Caco-2 (cell line): ENCODE measurements at regions not wholly inside any gene's neighbourhood (a gene's known extent, or its start where the extent isn't known, plus 50 kb on each side); places are given as distances from the start of the nearest gene placed in this dataset.
A peak's percentile ranks its signal among the peaks of the same experiment; 100 is the strongest.

Source experiments
- BruUV-seq: library from RNA; stranded (reverse); fragments of 400-500 nt; replicated peaks from 2 replicates; lab custom pipeline; 2021; lab: Mats Ljungman, UMichigan
- CTCF ChIA-PET: fragments of 300-600 bp; sonication (Branson Sonifier 250); formaldehyde crosslinking; loops from one replicate; lab custom pipeline; 2022; ENCODE audit warnings: antibody characterized with exemption; lab: Charles Lee
- POLR2A ChIA-PET: fragments of 300-600 bp; sonication (Branson Sonifier 250); formaldehyde crosslinking; loops from one replicate; lab custom pipeline; 2022; ENCODE audit warnings: antibody characterized with exemption; lab: Charles Lee
- DNase-seq, 2 experiments: peaks; one replicate each; pipeline versions ENCODE4 v3.0.0 to v3.0.0-alpha.2; 2020 to 2022
- H3K27me3 ChIP-seq: replicated peaks from 2 replicates; pipeline ENCODE4 v1.6.0; 2011; ENCODE audit warnings: low read length; ENCODE audit not compliant: control insufficient read depth, insufficient read depth
- H3K36me3 ChIP-seq: 2 replicates; pipeline ENCODE4 v1.5.1; 2011; ENCODE audit warnings: low read length; ENCODE audit not compliant: control insufficient read depth, insufficient read depth
- H3K4me1 ChIP-seq: fragments of 250-450 bp; sonication (Bioruptor Pico); 2 replicates; pipeline ENCODE4 v1.5.1; 2020; ENCODE audit warnings: mild to moderate bottlenecking
- H3K4me3 ChIP-seq: 2 replicates; pipeline ENCODE4 v1.5.1; 2011; ENCODE audit warnings: low read depth, mild to moderate bottlenecking, control low read depth, low read length
- H3K9me3 ChIP-seq: fragments of 250-450 bp; sonication (Bioruptor Pico); 2 replicates; pipeline ENCODE4 v1.5.1; 2020; ENCODE audit warnings: mild to moderate bottlenecking, moderate library complexity
- H3K27ac Mint-ChIP-seq: one replicate; pipeline ENCODE4 v1.8.0; 2022; ENCODE audit warnings: mixed read lengths; ENCODE audit not compliant: unreplicated experiment
- H3K27me3 Mint-ChIP-seq: one replicate; pipeline ENCODE4 v1.8.0; 2022; ENCODE audit warnings: mixed read lengths; ENCODE audit not compliant: insufficient read depth, unreplicated experiment
- H3K36me3 Mint-ChIP-seq: one replicate; pipeline ENCODE4 v1.8.0; 2022; ENCODE audit warnings: mild to moderate bottlenecking, mixed read lengths; ENCODE audit not compliant: insufficient read depth, unreplicated experiment
- H3K4me1 Mint-ChIP-seq: one replicate; pipeline ENCODE4 v1.8.0; 2022; ENCODE audit warnings: low read depth, mixed read lengths; ENCODE audit not compliant: unreplicated experiment
- H3K4me3 Mint-ChIP-seq: one replicate; pipeline ENCODE4 v1.8.0; 2022; ENCODE audit warnings: mild to moderate bottlenecking, moderate library complexity, mixed read lengths; ENCODE audit not compliant: unreplicated experiment
- H3K9me3 Mint-ChIP-seq: one replicate; pipeline ENCODE4 v1.8.0; 2022; ENCODE audit warnings: mixed read lengths; ENCODE audit not compliant: unreplicated experiment
- CTCF ChIP-seq, 2 experiments: fragments of 200-600 bp in 1 of 2; IDR thresholded peaks; 1 replicate in 1 of 2; 2 replicates in 1 of 2; pipeline versions ENCODE4 v1.5.1 to v1.8.0; 2011 to 2022; ENCODE audit warnings: antibody characterized with exemption in 1 of 2, control low read depth in 1 of 2, inconsistent platforms in 1 of 2, low read depth in 1 of 2, low read length in 1 of 2, mild to moderate bottlenecking in 1 of 2, moderate library complexity in 1 of 2; ENCODE audit not compliant: insufficient read depth in 1 of 2, severe bottlenecking in 1 of 2, unreplicated experiment in 1 of 2
- intact Hi-C: fragments of 100-400 bp; cut with micrococcal nuclease; formaldehyde crosslinking; loops from one replicate; pipeline ENCODE4 v1.10.0; 2022; ENCODE audit not compliant: unreplicated experiment

- POLR2A ChIA-PET = no interaction called here
- no peak for TF ChIP-seq CTCF (IDR thresholded peaks at IDR 0.05; ENCODE audit: insufficient read depth in 1 of 2, low read depth in 1 of 2, low read length in 1 of 2, severe bottlenecking in 1 of 2, unreplicated experiment in 1 of 2)
- H3K27ac Mint-ChIP-seq = no peak overlapping the region
- no peaks in the 10 kb centered on the region for H3K9me3 Mint-ChIP-seq
- Histone ChIP-seq H3K9me3 (no peaks in the 10 kb centered on the region), H3K4me1 (peaks cover 5% of the 10 kb centered on the region; the same call in 1 of the 2 replicates), H3K4me3 (no peak overlapping the region), H3K27me3 (no peaks in the 10 kb centered on the region), H3K36me3 (no peaks in the 10 kb centered on the region)
- no TSS peak for BruUV-seq
- intact Hi-C loops = no loop called here
- peaks cover 10% of the 10 kb centered on the region for H3K4me1 Mint-ChIP-seq
- no peaks in the 10 kb centered on the region for H3K27me3 Mint-ChIP-seq
- no peak overlapping the region for H3K4me3 Mint-ChIP-seq
- no peak for DNase-seq
- no peaks in the 10 kb centered on the region for H3K36me3 Mint-ChIP-seq
- CTCF ChIA-PET = no interaction called here
These were observed 548.4 kb downstream of the PLPP3 start for GRCh38 chr1:56031001-56031400.

- Mint-ChIP-seq H3K9me3 (peaks cover under 1% of the 10 kb centered on the region), H3K4me3 (no peak overlapping the region), H3K27me3 (no peaks in the 10 kb centered on the region), H3K4me1 (peaks cover 10% of the 10 kb centered on the region), H3K36me3 (no peaks in the 10 kb centered on the region), H3K27ac (peak overlapping the region; percentile 48)
- H3K4me3 ChIP-seq = no peak overlapping the region
- intact Hi-C loops = no loop called here
- DNase-seq = peak in 1 of 2 experiments; percentile 11
- peak in 1 of 2 experiments; percentile 13 for TF ChIP-seq CTCF (IDR thresholded peaks at IDR 0.05; ENCODE audit: insufficient read depth in 1 of 2, low read depth in 1 of 2, low read length in 1 of 2, severe bottlenecking in 1 of 2, unreplicated experiment in 1 of 2)
- no TSS peak for BruUV-seq
- CTCF ChIA-PET = no interaction called here
- POLR2A ChIA-PET = no interaction called here
- H3K27me3 ChIP-seq = no peaks in the 10 kb centered on the region
- H3K9me3 ChIP-seq = no peaks in the 10 kb centered on the region
- no peaks in the 10 kb centered on the region for H3K36me3 ChIP-seq
- H3K4me1 ChIP-seq = peaks cover 5% of the 10 kb centered on the region; the same call in 1 of the 2 replicates
These were observed 549.9 kb downstream of the PLPP3 start for GRCh38 chr1:56029319-56030003.

GRCh38 chr1:56028911-56029310 lies 550.5 kb downstream of the PLPP3 start:
- TF ChIP-seq CTCF (IDR thresholded peaks at IDR 0.05; ENCODE audit: insufficient read depth in 1 of 2, low read depth in 1 of 2, low read length in 1 of 2, severe bottlenecking in 1 of 2, unreplicated experiment in 1 of 2) = no peak
- no TSS peak for BruUV-seq
- H3K9me3 ChIP-seq = no peaks in the 10 kb centered on the region
- H3K4me3 ChIP-seq = no peak overlapping the region
- H3K36me3 ChIP-seq = no peaks in the 10 kb centered on the region
- no peaks in the 10 kb centered on the region for H3K36me3 Mint-ChIP-seq
- intact Hi-C loops = no loop called here
- no peaks in the 10 kb centered on the region for H3K27me3 Mint-ChIP-seq
- H3K4me3 Mint-ChIP-seq = no peak overlapping the region
- peaks cover 10% of the 10 kb centered on the region for H3K4me1 Mint-ChIP-seq
- H3K4me1 ChIP-seq = peaks cover 5% of the 10 kb centered on the region; the same call in 1 of the 2 replicates
- no peaks in the 10 kb centered on the region for H3K27me3 ChIP-seq
- H3K9me3 Mint-ChIP-seq = peaks cover 6% of the 10 kb centered on the region
- no peak for DNase-seq
- ChIA-PET CTCF (no interaction called here), POLR2A (no interaction called here)
- no peak overlapping the region for H3K27ac Mint-ChIP-seq
